ENCODE measurements at regions not wholly inside any gene's neighbourhood (a gene's known extent, or its start where the extent isn't known, plus 50 kb on each side); places are given as distances from the start of the nearest gene placed in this dataset.

GRCh38 chr12:86959766-86960458, 703.7 kb upstream of the MGAT4C start:
- Histone ChIP-seq H3K4me3 (no peak overlapping the region), H3K4me1 (no peaks in the 10 kb centered on the region), H3K27me3 (no peaks in the 10 kb centered on the region), H3K36me3 (no peaks in the 10 kb centered on the region), H3K27ac (no peak overlapping the region), H3K9me3 (no peaks in the 10 kb centered on the region)
- WGBS (ENCODE audit: insufficient coverage, low coverage, low lambda C conversion rate, missing lambda C conversion rate), result 69% methylated on average over 4 of the region's 5 CpGs
- DNase-seq (no peak), ATAC-seq (no peak)
- intact Hi-C loops (cut with DNase I), result no loop called here
- TF ChIP-seq CTCF (IDR thresholded peaks at IDR 0.05) (no peak), POLR2A (IDR thresholded peaks at IDR 0.05) (no peak)

- no peak for DNase-seq
- Histone ChIP-seq H3K4me1 (no peaks in the 10 kb centered on the region), H3K27me3 (no peaks in the 10 kb centered on the region), H3K27ac (no peak overlapping the region), H3K4me3 (no peak overlapping the region), H3K9me3 (peaks cover 0 to 6% (median 0%) of the 10 kb centered on the region in 4 donors), H3K36me3 (no peaks in the 10 kb centered on the region)
- TF ChIP-seq CTCF (IDR thresholded peaks at IDR 0.05) (no peak), POLR2A (IDR thresholded peaks at IDR 0.05) (no peak)
- intact Hi-C loops (cut with DNase I), result no loop called here
- ATAC-seq, result no peak
- 82% methylated on average over 3 of the region's 3 CpGs for WGBS (ENCODE audit: insufficient coverage, low coverage, low lambda C conversion rate, missing lambda C conversion rate)
Observed at GRCh38 chr12:86950444-86950843, 694.3 kb upstream of the MGAT4C start.

GRCh38 chr12:86950043-86950442, 693.9 kb upstream of the MGAT4C start:
- 0% methylated on average over 1 of the region's 1 CpG for WGBS (ENCODE audit: insufficient coverage, low coverage, low lambda C conversion rate, missing lambda C conversion rate)
- no peak for TF ChIP-seq CTCF (IDR thresholded peaks at IDR 0.05)
- TF ChIP-seq POLR2A (IDR thresholded peaks at IDR 0.05), result no peak
- ATAC-seq, result no peak

GRCh38 chr12:86948851-86949250, 692.7 kb upstream of the MGAT4C start:
- no peak overlapping the region for H3K4me3 ChIP-seq
- no peaks in the 10 kb centered on the region for H3K27me3 ChIP-seq
- H3K36me3 ChIP-seq, result no peaks in the 10 kb centered on the region
- ATAC-seq (no peak), DNase-seq (no peak)
- H3K9me3 ChIP-seq, result peaks cover 0 to 6% (median 0%) of the 10 kb centered on the region in 4 donors
- H3K4me1 ChIP-seq, result no peaks in the 10 kb centered on the region
- 64% methylated on average over 1 of the region's 1 CpG for WGBS (ENCODE audit: insufficient coverage, low coverage, low lambda C conversion rate, missing lambda C conversion rate)
- intact Hi-C loops (cut with DNase I), result no loop called here
- no peak overlapping the region for H3K27ac ChIP-seq
- TF ChIP-seq CTCF (IDR thresholded peaks at IDR 0.05) (no peak), POLR2A (IDR thresholded peaks at IDR 0.05) (no peak)

More at GRCh38 chr12:86950043-86950442, 693.9 kb upstream of the MGAT4C start:
- no peak for DNase-seq
- no peak overlapping the region for H3K4me3 ChIP-seq
- no peaks in the 10 kb centered on the region for H3K27me3 ChIP-seq
- H3K9me3 ChIP-seq, result peaks cover 0 to 6% (median 0%) of the 10 kb centered on the region in 4 donors
- intact Hi-C loops (cut with DNase I), result no loop called here
- no peak overlapping the region for H3K27ac ChIP-seq
- H3K36me3 ChIP-seq, result no peaks in the 10 kb centered on the region
- H3K4me1 ChIP-seq, result no peaks in the 10 kb centered on the region
